Endometrium (tissue), 2 donors: ENCODE measurements at regions not wholly inside any gene's neighbourhood (a gene's known extent, or its start where the extent isn't known, plus 50 kb on each side); places are given as distances from the start of the nearest gene placed in this dataset.

Experiments
- FAIRE-seq: peaks from 2 replicates; lab custom pipeline; 2012; peaks lifted over from hg19 to GRCh38; lab: Jason Lieb, UNC
- donor health status: control.
- donor health status: control.

DNA sequence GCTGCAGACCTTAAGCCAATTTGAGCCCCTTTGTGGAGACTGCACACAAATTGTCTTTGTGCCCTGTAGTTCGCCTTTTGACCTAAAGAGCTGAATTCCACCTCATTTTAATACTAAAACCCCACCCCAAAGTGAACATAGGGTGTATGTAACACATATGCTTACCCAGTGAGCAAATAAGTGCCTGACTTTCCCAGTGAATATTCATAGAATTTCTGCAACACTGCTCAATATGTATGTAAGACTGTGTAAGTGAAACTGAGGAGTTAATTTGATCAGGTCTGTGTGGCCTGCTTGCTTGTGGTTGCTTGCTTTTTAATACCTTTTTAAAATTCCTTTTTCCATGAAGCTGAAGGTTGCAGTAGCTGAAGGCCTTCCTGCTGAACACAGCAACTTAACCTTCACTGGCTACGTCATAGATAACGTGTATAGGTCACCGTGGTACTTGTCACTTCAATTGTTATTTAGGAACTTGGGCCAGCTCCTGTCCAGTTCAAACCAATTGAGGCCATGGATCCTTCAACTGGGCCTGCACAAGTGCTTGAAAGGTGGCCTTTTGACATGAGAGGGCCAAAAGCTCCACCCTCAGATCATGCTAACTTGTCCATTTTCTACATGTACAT, 131.7 kb upstream of the BTBD3 start:
- no peak for FAIRE-seq

GRCh38 chr20:11790046-11790445, 127.6 kb upstream of the BTBD3 start:
- no peak for FAIRE-seq

- FAIRE-seq, result no peak
Measured at GRCh38 chr20:11791316-11791715, 126.4 kb upstream of the BTBD3 start.

- no peak for FAIRE-seq
Measured at GRCh38 chr20:11791835-11792567, 125.7 kb upstream of the BTBD3 start.

- no peak for FAIRE-seq
Measured at GRCh38 chr20:11792568-11792953, 125.1 kb upstream of the BTBD3 start.

- FAIRE-seq, result no peak
Measured at GRCh38 chr20:11794525-11794924, 123.2 kb upstream of the BTBD3 start.

DNA sequence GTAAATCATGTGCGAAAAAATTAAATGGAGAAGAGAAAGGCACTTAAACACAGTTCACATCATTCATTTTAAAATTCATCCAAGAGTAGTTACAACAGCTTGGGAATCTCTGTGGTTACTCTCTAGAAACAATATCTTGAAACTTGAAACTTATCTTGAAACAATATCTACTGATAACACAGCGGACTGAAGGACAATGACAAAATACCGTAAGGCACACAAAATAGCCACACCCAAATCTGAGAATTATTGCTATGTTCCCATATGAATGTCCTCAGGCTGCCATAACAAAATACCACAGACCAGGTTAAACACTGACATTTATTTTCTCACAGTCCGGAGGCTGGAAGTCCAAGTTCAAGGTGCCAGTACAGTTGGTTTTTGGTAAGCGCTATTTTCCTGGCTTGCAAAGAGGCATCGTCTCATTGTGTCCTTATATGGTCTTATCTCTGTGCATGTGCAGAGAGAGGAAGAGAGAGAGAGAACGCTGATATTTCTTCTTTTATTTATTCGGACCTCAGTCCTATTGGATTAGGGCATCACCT, 122.5 kb upstream of the BTBD3 start:
- FAIRE-seq, result no peak

GRCh38 chr20:11796026-11796425, 121.7 kb upstream of the BTBD3 start:
- no peak for FAIRE-seq

DNA sequence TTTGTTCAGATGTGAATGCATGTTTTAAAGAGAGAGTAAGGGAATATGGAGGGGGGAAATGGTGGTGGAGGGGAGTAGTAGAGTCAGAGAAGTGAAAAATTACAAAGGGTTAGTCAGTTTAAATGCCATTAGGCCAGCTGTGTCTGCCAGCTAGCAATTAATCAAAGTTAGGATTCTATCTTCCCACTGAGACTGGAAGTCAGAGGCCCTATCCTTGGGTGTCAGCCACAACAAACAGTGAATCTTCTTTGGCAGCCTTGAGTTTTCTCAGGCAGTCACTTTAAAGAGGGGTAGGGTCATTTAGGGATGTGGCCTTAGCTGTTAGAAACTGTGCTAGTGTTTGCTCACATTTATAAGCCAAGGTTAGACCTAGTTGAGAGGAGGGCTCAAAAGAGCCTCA, 120.5 kb upstream of the BTBD3 start:
- no peak for FAIRE-seq

GRCh38 chr20:11799281-11799684, 118.4 kb upstream of the BTBD3 start:
- FAIRE-seq, result no peak

- peak; percentile 51 for FAIRE-seq
Measured at GRCh38 chr20:11807054-11808048, 110.3 kb upstream of the BTBD3 start.

GRCh38 chr20:11808841-11809240, 108.9 kb upstream of the BTBD3 start:
- no peak for FAIRE-seq

DNA sequence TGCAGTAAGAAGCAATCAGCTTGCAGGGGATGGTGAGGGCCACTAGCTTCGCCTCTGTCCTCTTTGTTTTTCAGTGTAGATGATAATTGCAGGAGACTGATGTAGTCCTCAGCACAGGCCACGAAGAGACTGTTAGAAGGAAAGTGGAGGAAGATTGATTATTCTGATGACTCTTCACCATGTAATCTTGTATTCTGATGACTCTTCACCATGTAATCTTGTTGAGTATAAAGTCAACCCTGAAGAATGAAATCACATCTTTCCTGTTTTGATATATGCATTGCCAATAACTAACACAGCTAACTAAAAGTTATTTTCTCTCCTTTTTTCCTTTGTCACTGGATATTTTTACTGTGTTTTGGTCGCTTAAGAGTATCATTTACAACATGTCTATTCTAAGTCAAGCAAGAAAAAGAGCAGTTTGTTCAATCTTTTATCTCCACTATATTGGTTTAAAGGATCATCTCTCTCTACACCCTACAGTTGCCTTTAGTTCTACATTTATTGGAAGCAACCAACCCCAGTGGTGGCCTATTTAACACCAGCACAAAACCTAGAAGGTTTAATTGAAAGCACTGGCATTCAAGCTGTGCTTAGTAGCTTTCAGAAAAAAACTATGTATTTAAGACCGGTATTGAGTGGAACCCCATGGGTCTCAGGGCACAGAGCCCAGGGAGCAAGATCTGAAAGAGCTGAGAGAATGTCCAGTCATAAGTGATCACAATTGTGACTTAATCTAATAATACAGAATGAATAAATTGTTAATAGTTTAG, 107.2 kb upstream of the BTBD3 start:
- no peak for FAIRE-seq

- no peak for FAIRE-seq
Measured at GRCh38 chr20:11813106-11813890, 104.4 kb upstream of the BTBD3 start.

- no peak for FAIRE-seq
Measured at GRCh38 chr20:11814267-11814666, 103.4 kb upstream of the BTBD3 start.

GRCh38 chr20:11820838-11821237, 96.9 kb upstream of the BTBD3 start:
- no peak for FAIRE-seq

- FAIRE-seq, result peak; percentile 82
Measured at GRCh38 chr20:11822540-11822794, 95.2 kb upstream of the BTBD3 start.

DNA sequence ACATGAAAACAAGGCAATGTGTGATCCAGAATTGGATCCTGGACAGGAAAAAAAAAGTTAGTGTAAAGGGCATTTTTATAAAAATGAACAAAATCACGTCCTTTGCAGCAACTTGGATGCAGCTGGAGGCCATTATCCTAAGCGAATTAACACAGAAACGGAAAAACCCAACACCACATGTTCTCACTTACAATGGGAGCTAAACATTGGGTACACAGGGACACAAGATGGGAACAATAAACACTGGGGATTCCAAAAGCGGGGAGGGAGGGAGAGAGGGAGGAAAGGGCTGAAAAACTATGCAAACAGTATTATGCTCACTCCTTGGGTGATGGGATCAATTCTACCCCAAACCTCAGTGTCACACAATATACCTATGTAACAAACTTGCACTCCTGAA, 91.4 kb upstream of the BTBD3 start:
- FAIRE-seq, result no peak

- FAIRE-seq, result no peak
Measured at GRCh38 chr20:11832397-11832796, 85.3 kb upstream of the BTBD3 start.

DNA sequence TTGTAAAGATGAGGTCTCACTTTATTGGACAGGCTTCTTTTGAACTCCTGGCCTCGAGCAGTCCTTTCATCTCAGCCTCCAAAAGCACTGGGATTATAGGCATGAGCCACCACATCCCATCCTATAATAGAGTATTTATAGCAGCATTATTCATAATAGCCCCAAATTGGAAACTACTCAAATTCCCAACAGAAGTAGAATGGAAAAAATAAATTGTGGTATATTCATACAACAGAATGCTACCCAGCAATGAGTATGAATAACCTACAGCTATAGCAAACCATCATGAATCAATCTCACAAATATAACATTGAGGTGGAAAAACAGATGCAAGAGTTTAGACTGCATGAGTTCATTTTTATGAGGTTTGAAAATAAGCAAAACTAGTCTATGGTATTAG, 84.8 kb upstream of the BTBD3 start:
- FAIRE-seq, result no peak

GRCh38 chr20:11833825-11834224, 83.9 kb upstream of the BTBD3 start:
- FAIRE-seq, result no peak
